ENCODE measurements at regions not wholly inside any gene's neighbourhood (a gene's known extent, or its start where the extent isn't known, plus 50 kb on each side); places are given as distances from the start of the nearest gene placed in this dataset.

- TF ChIP-seq CTCF (IDR thresholded peaks at IDR 0.05; ENCODE audit: insufficient read depth, low read length, poor library complexity, severe bottlenecking): no peak
- TF ChIP-seq EZH2phosphoT487 (conservative IDR thresholded peaks at IDR 0.05; ENCODE audit: low read length): no peak
These were observed 163.0 kb upstream of the NLRP1 start for GRCh38 chr17:5747276-5747675.

All from SU-DHL-6 (cell line).